Testis (tissue), 2 donors: ENCODE measurements at regions not wholly inside any gene's neighbourhood (a gene's known extent, or its start where the extent isn't known, plus 50 kb on each side); places are given as distances from the start of the nearest gene placed in this dataset.

Experiments
- CTCF ChIP-seq, 3 experiments: fragments of 450-650 bp in 2 of 3; fragments of 200-600 bp in 1 of 3; sonication (generic) in 1 of 3; IDR thresholded peaks; one replicate each; pipeline ENCODE4 v1.5.1; 2016 to 2019; ENCODE audit warnings: antibody characterized with exemption in 3 of 3, mild to moderate bottlenecking in 2 of 3, moderate library complexity in 1 of 3
- POLR2A ChIP-seq: fragments of 450-650 bp; IDR thresholded peaks from one replicate; pipeline ENCODE4 v1.6.1; 2017; ENCODE audit warnings: antibody characterized with exemption, mild to moderate bottlenecking, moderate library complexity

GRCh38 chr3:117708601-117709000, 999.0 kb downstream of the TUSC7 start:
- no peak for TF ChIP-seq CTCF (IDR thresholded peaks at IDR 0.05)
- TF ChIP-seq POLR2A: no peak
